ENCODE measurements at regions not wholly inside any gene's neighbourhood (a gene's known extent, or its start where the extent isn't known, plus 50 kb on each side); places are given as distances from the start of the nearest gene placed in this dataset.

DNA sequence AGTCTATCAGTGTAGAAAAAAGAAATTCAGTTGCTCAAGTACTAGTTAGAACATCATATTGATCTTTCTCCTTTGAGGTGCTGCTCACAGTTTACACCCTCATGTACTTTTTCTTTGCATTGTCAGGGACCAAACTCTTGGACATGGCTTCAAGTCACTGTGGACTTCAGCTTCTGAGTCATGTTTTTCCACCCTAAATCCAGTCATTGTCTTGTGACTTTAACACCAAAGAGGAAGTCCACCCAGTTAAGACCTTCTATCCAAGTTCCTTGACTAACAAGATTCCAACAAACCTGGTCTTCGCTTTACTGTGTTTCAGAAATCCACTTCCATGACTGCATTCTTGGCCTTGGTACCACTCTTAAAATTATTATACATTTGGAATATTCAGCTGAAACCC is 206.7 kb upstream of the ARGLU1 start:
- Histone ChIP-seq H3K9ac (no peak overlapping the region), H3K36me3 (no peaks in the 10 kb centered on the region), H3K27me3 (no peaks in the 10 kb centered on the region), H3K4me1 (no peaks in the 10 kb centered on the region), H4K20me1 (no peaks in the 10 kb centered on the region), H3K9me3 (0 out of 2 replicates have a peak, but pooled peaks cover 13% of the 10 kb centered on the region), H3K4me2 (no peak overlapping the region), H3K27ac (no peak overlapping the region), H3K4me3 (no peak overlapping the region)
- no peak for TF ChIP-seq Cebpa-rat (IDR thresholded peaks at IDR 0.05)

DNA sequence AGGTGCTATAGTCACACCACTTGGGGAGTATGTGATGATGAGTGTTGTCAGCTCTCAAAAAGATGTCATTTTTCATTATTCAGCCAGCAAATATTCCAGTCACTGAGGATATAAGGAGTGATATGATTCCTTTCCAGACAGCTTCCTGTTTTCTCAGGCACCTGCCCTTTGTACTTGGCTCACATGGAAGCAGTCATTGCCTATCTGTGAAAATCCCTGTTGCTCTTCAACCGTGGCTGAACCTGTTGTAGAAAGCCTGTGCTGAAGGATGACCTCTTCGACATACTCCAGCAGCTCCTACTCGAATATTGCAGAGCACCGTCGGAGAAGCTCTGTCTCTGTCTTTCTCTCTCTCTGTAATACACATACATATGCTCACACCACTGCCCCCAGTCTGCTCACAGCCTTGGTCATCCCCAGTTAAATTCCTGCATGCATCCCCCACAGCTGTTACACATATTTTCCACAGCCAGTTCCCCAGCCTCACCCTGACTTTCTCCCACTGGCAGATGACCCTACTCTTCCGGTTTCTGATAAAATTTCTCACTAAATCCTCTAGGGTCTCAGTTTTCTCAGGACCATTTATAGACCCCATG is 204.2 kb upstream of the ARGLU1 start:
- Histone ChIP-seq H3K4me2 (no peak overlapping the region), H3K27ac (no peak overlapping the region), H3K9me3 (0 out of 2 replicates have a peak, but pooled peaks cover 20% of the 10 kb centered on the region), H3K9ac (no peak overlapping the region), H3K27me3 (no peaks in the 10 kb centered on the region), H4K20me1 (no peaks in the 10 kb centered on the region), H3K4me3 (no peak overlapping the region), H3K36me3 (no peaks in the 10 kb centered on the region), H3K4me1 (no peaks in the 10 kb centered on the region)
- no peak for TF ChIP-seq Cebpa-rat (IDR thresholded peaks at IDR 0.05)

DNA sequence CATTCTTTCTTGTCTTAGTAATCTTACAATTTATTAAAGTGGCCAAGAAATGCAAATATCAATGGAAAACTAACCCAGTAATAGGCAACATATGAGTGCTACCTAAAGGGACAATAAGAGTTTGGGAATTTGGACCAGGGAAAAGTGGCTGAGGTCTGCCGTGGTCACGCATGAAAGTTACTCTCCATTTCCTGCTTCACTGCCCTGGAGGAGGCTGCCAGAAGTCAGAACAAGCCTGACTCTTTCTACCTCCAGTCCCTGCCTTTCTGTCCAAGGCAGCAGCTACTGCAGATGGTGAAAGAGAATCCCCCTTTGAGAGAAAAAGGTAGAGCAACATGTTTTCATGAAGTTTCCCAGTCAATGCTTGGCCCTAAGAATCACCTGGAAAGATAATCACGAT is 201.1 kb upstream of the ARGLU1 start:
- Histone ChIP-seq H3K27ac (no peak overlapping the region), H3K27me3 (no peaks in the 10 kb centered on the region), H3K4me1 (no peaks in the 10 kb centered on the region), H3K4me3 (no peak overlapping the region), H4K20me1 (no peaks in the 10 kb centered on the region), H3K9me3 (0 out of 2 replicates have a peak, but pooled peaks cover 7% of the 10 kb centered on the region), H3K9ac (no peak overlapping the region), H3K4me2 (no peak overlapping the region), H3K36me3 (no peaks in the 10 kb centered on the region)
- no peak for TF ChIP-seq Cebpa-rat (IDR thresholded peaks at IDR 0.05)

DNA sequence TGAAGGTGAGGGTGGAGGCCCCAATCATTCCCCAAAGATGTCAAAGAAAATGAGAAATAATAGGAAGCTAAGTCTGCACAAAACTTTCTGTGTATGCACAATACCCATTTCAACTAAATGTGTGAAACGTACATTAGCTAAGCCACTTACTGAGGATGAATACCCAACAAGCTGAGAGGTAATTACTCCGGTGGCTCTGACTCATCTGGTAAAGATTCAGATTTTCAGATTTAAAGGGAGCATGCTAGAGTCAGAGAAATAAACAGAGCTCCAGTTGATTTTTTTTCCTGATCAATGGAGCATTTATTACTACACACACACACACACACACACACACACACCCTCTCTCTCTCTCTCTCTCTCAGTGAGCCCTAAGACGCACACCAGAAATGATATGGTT is 194.8 kb upstream of the ARGLU1 start:
- Histone ChIP-seq H3K4me3 (no peak overlapping the region), H3K9me3 (peaks cover 9% of the 10 kb centered on the region; the same call in 1 of the 2 replicates), H3K36me3 (no peaks in the 10 kb centered on the region), H3K9ac (no peak overlapping the region), H3K27me3 (no peaks in the 10 kb centered on the region), H3K27ac (no peak overlapping the region), H3K4me1 (no peaks in the 10 kb centered on the region), H3K4me2 (no peak overlapping the region), H4K20me1 (no peaks in the 10 kb centered on the region)
- no peak for TF ChIP-seq Cebpa-rat (IDR thresholded peaks at IDR 0.05)

DNA sequence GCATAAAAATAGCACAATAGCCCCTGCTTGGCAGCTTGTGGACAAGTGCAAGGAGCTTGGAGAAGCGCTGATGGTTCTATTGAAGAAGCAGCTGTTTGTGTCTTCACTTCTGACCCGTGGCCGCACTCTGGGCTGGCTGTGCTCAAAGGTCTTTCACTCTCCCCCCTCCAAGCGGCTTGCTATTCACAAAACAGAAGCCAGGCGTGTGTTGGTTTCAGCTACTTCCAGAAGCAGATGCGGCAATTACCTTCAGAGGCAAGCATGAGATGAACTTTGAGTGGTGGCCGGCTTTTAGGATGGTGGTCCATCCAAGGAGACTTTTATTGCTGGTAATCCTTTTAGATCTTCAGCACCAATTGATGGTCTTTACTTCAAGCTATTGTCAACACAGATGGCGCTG is 188.5 kb upstream of the ARGLU1 start:
- Histone ChIP-seq H3K27me3 (no peaks in the 10 kb centered on the region), H3K4me2 (no peak overlapping the region), H3K9me3 (0 out of 2 replicates have a peak, but pooled peaks cover 4% of the 10 kb centered on the region), H3K4me1 (no peaks in the 10 kb centered on the region), H3K9ac (no peak overlapping the region), H3K36me3 (no peaks in the 10 kb centered on the region), H4K20me1 (no peaks in the 10 kb centered on the region), H3K4me3 (no peak overlapping the region), H3K27ac (no peak overlapping the region)
- TF ChIP-seq Cebpa-rat (IDR thresholded peaks at IDR 0.05): no peak

DNA sequence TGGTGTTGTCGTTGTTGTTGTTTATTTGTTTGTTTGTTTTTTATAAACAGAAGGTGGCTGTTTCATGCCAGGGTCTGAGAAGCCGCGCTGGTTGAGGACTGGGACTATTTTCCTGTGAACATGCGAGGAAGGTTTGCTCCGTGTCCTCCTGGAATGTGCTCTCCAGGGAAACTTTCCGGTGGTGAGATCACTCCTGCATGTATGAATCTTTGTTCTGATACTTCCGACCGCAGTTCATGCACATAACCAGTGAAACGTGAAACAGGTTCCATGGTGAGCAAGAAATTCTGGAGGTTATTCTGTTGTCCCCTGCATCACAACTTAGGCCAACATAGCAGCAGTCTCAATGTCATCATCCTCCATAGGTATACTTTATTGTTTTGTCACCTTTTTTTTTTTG is 187.6 kb upstream of the ARGLU1 start:
- H3K36me3 ChIP-seq: no peaks in the 10 kb centered on the region
- no peak overlapping the region for H3K9ac ChIP-seq
- H4K20me1 ChIP-seq: no peaks in the 10 kb centered on the region
- no peaks in the 10 kb centered on the region for H3K4me1 ChIP-seq
- no peak overlapping the region for H3K4me3 ChIP-seq
- no peak overlapping the region for H3K27ac ChIP-seq
- no peak for TF ChIP-seq Cebpa-rat (IDR thresholded peaks at IDR 0.05)
- H3K9me3 ChIP-seq: 0 out of 2 replicates have a peak, but pooled peaks cover 4% of the 10 kb centered on the region
- H3K27me3 ChIP-seq: no peaks in the 10 kb centered on the region
- no peak overlapping the region for H3K4me2 ChIP-seq

DNA sequence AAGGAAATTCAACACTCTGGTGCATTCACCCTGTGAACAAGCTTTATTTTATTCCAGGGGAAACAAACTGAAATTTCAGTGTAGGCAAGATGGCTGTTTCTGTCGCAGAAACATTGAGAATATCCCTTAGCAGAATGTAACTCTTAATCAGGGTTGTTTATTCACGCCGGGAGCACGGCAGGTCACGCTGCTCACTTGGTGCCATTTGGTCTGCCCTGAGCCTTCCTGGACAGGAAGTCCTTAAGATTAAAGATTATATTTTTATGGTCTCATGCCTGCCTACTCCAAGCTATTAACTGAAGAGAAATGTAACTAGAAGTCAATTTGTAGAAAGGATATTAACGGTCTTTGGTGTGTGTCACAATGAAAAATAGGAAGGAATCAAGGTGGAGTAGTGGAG is 185.3 kb upstream of the ARGLU1 start:
- H3K36me3 ChIP-seq: no peaks in the 10 kb centered on the region
- H3K9ac ChIP-seq: no peak overlapping the region
- no peaks in the 10 kb centered on the region for H3K27me3 ChIP-seq
- no peaks in the 10 kb centered on the region for H3K4me1 ChIP-seq
- no peaks in the 10 kb centered on the region for H4K20me1 ChIP-seq
- no peak overlapping the region for H3K4me3 ChIP-seq
- no peak overlapping the region for H3K27ac ChIP-seq
- no peak overlapping the region for H3K4me2 ChIP-seq
- no peak for TF ChIP-seq Cebpa-rat (IDR thresholded peaks at IDR 0.05)
- H3K9me3 ChIP-seq: 0 out of 2 replicates have a peak, but pooled peaks cover 3% of the 10 kb centered on the region

DNA sequence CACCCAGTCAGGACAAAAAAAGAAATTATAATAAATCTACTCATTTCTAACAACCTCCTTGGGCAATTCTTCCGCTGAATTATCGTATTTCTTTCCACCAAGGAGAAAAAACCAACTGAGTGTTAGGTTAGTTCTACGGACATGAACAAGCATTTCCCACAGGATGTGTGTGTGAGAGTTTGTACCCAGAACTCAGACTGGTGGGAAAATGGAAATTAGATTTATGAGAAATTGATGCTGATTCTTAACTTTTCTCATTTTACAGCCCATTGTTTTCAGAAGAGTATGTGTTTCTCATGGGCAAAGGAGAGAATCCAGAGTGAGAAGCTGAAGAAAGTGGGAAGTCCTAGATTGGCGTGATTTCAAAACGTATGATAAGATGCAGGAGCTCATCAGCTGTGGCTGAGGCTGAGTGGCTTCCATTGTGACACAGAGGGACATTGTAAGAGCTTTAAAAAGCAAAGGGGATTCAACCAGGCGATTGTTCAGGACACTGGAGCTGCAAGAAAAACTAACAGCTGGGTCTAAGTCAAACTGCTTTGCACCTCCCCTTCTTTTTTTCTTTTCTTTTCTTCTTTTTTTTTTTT is 184.7 kb upstream of the ARGLU1 start:
- no peaks in the 10 kb centered on the region for H3K36me3 ChIP-seq
- H4K20me1 ChIP-seq: no peaks in the 10 kb centered on the region
- no peak overlapping the region for H3K9ac ChIP-seq
- no peaks in the 10 kb centered on the region for H3K27me3 ChIP-seq
- H3K4me3 ChIP-seq: no peak overlapping the region
- 0 out of 2 replicates have a peak, but pooled peaks cover 4% of the 10 kb centered on the region for H3K9me3 ChIP-seq
- no peak for TF ChIP-seq Cebpa-rat (IDR thresholded peaks at IDR 0.05)
- no peaks in the 10 kb centered on the region for H3K4me1 ChIP-seq
- no peak overlapping the region for H3K27ac ChIP-seq
- H3K4me2 ChIP-seq: no peak overlapping the region

DNA sequence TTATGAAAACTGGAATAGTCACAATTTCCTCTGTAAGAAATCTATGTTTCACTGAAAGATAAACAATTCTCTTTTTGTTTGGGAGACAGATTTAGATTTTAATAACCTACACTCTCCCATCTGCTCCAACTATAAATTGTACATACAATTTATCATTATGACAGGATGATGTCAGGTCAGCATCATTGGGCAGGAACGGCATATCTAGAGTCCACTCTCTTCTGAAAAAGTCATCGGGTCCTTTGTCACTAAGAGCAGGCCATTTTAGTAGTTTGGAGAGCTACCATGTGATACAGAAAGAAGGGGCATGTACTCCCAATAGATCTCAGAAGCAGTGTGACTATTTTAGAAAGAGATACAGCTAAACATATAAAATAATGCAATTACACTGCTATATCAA is 180.8 kb upstream of the ARGLU1 start:
- no peak overlapping the region for H3K4me3 ChIP-seq
- no peaks in the 10 kb centered on the region for H3K4me1 ChIP-seq
- H3K27ac ChIP-seq: no peak overlapping the region
- H3K27me3 ChIP-seq: no peaks in the 10 kb centered on the region
- 0 out of 2 replicates have a peak, but pooled peaks cover 6% of the 10 kb centered on the region for H3K9me3 ChIP-seq
- no peaks in the 10 kb centered on the region for H3K36me3 ChIP-seq
- no peaks in the 10 kb centered on the region for H4K20me1 ChIP-seq
- no peak for TF ChIP-seq Cebpa-rat (IDR thresholded peaks at IDR 0.05)
- no peak overlapping the region for H3K4me2 ChIP-seq
- H3K9ac ChIP-seq: no peak overlapping the region

DNA sequence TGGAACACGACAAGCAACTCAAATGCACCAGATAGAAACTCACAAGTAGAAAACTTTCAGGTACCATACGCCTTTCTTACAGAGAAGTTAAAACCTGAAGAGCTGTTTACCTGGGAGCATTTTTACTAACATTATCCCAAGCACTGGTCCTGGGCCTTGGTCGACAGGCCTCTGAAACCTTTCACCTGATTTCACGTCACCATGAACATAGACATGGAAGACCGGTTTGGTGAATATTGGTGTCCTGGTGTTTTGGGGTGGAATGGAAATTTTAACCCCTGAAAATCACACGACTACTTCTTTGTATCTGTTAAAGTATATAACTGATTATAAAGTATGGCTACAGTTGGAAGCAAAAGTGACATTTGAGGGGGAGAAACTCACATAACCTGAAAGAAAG is 176.6 kb upstream of the ARGLU1 start:
- Histone ChIP-seq H3K4me1 (no peaks in the 10 kb centered on the region), H3K9ac (no peak overlapping the region), H3K4me2 (no peak overlapping the region), H3K9me3 (0 out of 2 replicates have a peak, but pooled peaks cover 6% of the 10 kb centered on the region), H4K20me1 (no peaks in the 10 kb centered on the region), H3K36me3 (no peaks in the 10 kb centered on the region), H3K4me3 (no peak overlapping the region), H3K27ac (no peak overlapping the region), H3K27me3 (no peaks in the 10 kb centered on the region)
- TF ChIP-seq Cebpa-rat (IDR thresholded peaks at IDR 0.05): no peak
